GM12892 (cell line): ENCODE measurements at regions not wholly inside any gene's neighbourhood (a gene's known extent, or its start where the extent isn't known, plus 50 kb on each side); places are given as distances from the start of the nearest gene placed in this dataset.

Experiments used
- DNase-seq: peaks from one replicate; pipeline ENCODE4 v3.0.0; 2011; ENCODE audit not compliant: insufficient read length
- FAIRE-seq: peaks from 2 replicates; lab custom pipeline; 2011; peaks lifted over from hg19 to GRCh38; lab: Jason Lieb, UNC
- POLR2A ChIP-seq: IDR thresholded peaks from 2 replicates; pipeline ENCODE4 v1.6.1; 2011; ENCODE audit warnings: low read depth, low read length, control low read depth
- POLR2AphosphoS5 ChIP-seq: IDR thresholded peaks from 2 replicates; pipeline ENCODE4 v1.6.1; 2011; ENCODE audit warnings: low read depth, low read length, control low read depth
- TAF1 ChIP-seq: IDR thresholded peaks from 2 replicates; pipeline ENCODE4 v1.6.1; 2011; ENCODE audit warnings: low read depth, mild to moderate bottlenecking, control low read depth, low read length, borderline replicate concordance

DNA sequence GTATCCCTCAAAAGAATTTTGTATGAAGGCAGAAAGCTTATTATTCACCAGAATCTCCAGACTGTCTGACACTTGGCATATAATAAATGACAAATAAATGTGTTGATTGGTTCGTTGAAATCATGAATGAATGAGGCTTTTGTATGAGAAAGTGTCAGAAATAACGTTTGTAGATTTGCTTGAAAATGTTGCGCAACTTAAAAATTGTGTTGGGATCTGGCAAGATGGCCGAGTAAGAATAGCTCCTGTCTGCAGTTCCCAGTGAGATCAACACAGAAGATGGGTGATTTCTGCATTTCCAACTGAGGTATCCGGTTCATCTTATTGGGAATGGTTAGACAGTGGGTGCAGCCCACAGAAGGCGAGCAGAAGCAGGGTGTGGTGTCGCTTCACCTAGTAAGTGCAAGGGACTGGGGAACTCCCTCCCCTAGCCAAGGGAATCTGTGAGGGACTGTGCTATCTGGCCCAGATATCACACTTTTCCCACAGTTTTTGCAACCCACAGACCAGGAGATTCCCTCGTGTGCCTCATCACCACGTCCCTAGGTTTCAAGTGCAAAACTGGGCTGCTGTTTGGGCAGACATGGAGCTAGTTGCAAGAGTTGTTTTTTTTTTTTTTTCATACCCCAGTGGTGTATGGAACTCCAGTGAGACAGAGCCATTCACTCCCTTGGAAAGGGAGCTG, 759.0 kb downstream of the LTN1 start:
- DNase-seq = no peak
- no peak for FAIRE-seq
- TF ChIP-seq TAF1 (no peak), POLR2A (no peak), POLR2AphosphoS5 (no peak)

DNA sequence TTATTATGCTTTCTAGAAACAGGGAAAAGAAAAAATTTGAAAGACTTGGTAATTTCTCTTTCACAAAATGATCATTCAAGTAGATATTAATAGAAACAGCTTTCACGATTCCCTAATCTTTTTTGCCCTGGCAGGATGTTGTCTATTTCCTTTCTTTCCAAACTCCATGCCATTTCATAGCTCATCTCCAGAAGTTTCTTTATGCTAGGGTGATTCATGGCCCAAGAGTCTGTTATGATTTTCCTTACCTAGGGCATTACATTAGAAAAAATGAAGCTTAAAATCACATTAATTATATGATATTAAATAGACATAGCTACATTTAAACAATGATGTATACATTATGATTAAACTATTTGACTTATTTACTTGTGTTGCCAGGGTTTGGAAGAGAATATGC, 762.1 kb downstream of the LTN1 start:
- FAIRE-seq (no peak), DNase-seq (no peak)
- TF ChIP-seq POLR2A (no peak), POLR2AphosphoS5 (no peak), TAF1 (no peak)

DNA sequence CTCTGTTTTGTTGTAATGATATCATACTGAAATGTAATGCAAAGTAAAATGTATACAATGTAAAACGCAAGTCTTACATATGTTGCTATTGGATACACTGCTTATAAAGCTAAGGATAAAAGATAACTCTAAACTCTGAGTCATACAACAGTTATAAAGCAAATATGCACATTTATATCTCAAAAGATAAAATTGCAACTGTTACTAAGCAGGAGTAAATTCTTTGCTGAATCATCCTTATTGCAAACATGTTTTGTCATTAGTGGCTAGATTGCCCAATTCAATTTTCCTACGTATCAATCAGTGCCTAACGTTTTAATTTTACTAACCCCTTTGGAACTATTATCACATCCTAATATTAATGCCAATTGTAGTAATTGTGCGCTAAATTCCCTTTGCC, 762.9 kb downstream of the LTN1 start:
- TF ChIP-seq POLR2A (no peak), TAF1 (no peak), POLR2AphosphoS5 (no peak)
- DNase-seq = no peak
- FAIRE-seq = no peak

DNA sequence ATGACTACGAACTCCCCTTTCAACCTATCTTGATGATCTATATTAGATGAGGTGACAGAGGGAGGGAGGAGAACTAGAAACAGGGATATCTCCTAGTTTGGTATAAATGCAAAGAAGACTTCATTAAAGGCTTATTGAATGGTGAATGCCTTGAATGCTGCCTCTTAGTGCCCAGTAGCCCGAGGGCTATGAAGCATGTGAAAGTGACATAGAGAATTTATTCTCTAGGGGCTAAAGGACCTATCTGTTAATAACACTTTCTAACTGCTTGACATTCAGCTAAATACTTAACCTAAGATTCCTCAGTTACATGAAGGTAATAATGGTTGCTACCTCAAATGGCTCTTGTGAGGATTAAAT, 764.1 kb downstream of the LTN1 start:
- DNase-seq (no peak), FAIRE-seq (no peak)
- TF ChIP-seq TAF1 (no peak), POLR2A (no peak), POLR2AphosphoS5 (no peak)

GRCh38 chr21:28227881-28228635, 764.6 kb downstream of the LTN1 start:
- no peak for TF ChIP-seq TAF1
- TF ChIP-seq POLR2A = no peak
- TF ChIP-seq POLR2AphosphoS5 = no peak
- FAIRE-seq (no peak), DNase-seq (no peak)

DNA sequence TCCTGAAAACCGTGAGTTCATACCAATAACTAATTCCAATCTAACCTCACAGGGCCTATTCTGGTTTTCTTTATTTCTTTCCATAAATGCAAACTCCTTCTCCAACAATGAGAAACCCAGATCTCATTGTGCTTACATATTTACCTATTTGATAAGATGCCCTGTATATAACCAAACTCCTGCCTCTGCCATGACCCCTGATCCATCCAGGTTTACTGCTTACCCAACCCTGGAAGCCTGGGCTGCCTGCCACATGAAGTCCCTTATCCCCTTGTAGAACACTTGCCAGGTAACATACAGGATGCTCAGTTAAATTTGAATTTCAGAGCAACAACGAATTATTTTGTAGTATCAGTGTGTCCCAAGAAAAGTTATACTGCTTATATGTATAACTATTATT, 766.1 kb downstream of the LTN1 start:
- TF ChIP-seq POLR2AphosphoS5 (no peak), TAF1 (no peak), POLR2A (no peak)
- DNase-seq (no peak), FAIRE-seq (no peak)

GRCh38 chr21:28224191-28224726, 768.4 kb downstream of the LTN1 start:
- DNase-seq (no peak), FAIRE-seq (no peak)
- TF ChIP-seq TAF1 = no peak
- TF ChIP-seq POLR2A = no peak
- TF ChIP-seq POLR2AphosphoS5 = no peak

GRCh38 chr21:28221984-28222383, 770.7 kb downstream of the LTN1 start:
- TF ChIP-seq POLR2A = no peak
- TF ChIP-seq POLR2AphosphoS5 = no peak
- TF ChIP-seq TAF1 = no peak
- FAIRE-seq (no peak), DNase-seq (no peak)

- DNase-seq (no peak), FAIRE-seq (no peak)
- TF ChIP-seq POLR2AphosphoS5 = no peak
- TF ChIP-seq TAF1 = no peak
- TF ChIP-seq POLR2A = no peak
These were observed 772.0 kb downstream of the LTN1 start for GRCh38 chr21:28220680-28221079.

- no peak for TF ChIP-seq POLR2AphosphoS5
- TF ChIP-seq TAF1 = no peak
- no peak for TF ChIP-seq POLR2A
- FAIRE-seq (no peak), DNase-seq (no peak)
These were observed 775.6 kb downstream of the LTN1 start for GRCh38 chr21:28216976-28217523.

DNA sequence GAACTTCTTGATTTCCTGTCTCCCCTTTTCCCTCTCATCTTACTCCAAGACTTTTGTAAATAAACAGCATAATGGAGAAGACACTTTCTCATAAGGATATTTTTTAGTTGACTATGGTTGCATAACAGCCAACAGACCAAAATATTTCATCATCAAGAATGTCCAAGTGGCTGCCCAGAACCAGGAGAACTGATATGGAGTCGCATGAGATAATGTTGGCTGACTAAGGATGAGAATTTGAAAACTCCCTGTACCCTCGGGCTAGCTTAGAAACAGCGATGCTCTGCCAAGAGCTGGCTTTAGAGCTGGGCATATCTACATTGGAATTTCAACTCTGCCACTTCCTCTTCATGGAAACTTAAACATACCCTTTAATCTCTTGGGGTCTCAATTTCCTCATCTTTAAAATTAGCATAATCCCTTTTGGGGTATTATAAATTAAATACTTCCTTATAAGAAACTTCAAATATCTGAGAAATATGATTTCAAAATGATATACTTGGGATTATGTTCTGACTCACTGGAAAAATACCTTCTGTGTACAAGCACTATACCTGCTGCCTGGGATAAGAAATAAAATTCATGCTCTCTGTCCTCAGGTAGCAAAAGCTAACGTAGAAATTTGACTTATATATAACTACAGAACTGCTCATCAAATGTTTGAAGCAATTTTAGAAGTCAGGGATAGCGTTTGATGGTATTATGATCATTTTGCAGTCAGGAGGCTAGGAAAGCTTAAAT, 777.3 kb downstream of the LTN1 start:
- no peak for FAIRE-seq
- no peak for DNase-seq

More for the DNA sequence above, 777.3 kb downstream of the LTN1 start:
- TF ChIP-seq POLR2AphosphoS5 = no peak
